T-helper 1 cell treated with Interleukin-12 subunit alpha and Interleukin-12 subunit beta and Interleukin-4 antibody, amounts not matched to agents 30 μg/mL and 1 μg/mL, for 36 hours (primary cell): ENCODE measurements at regions not wholly inside any gene's neighbourhood (a gene's known extent, or its start where the extent isn't known, plus 50 kb on each side); places are given as distances from the start of the nearest gene placed in this dataset.

Experiments
- H3K27ac Mint-ChIP-seq: one replicate; pipeline ENCODE4 v1.8.0; 2021; ENCODE audit warnings: mild to moderate bottlenecking, mixed read lengths
- H3K27me3 Mint-ChIP-seq: one replicate; pipeline ENCODE4 v1.8.0; 2021; ENCODE audit warnings: low read depth, mixed read lengths
- H3K36me3 Mint-ChIP-seq: one replicate; pipeline ENCODE4 v1.8.0; 2021; ENCODE audit warnings: low read depth, mixed read lengths
- H3K4me1 Mint-ChIP-seq: one replicate; pipeline ENCODE4 v1.8.0; 2021; ENCODE audit warnings: low read depth, mixed read lengths
- H3K4me3 Mint-ChIP-seq: one replicate; pipeline ENCODE4 v1.8.0; 2021; ENCODE audit warnings: mild to moderate bottlenecking, moderate library complexity, mixed read lengths
- H3K9me3 Mint-ChIP-seq: one replicate; pipeline ENCODE4 v1.8.0; 2021; ENCODE audit warnings: mixed read lengths

DNA sequence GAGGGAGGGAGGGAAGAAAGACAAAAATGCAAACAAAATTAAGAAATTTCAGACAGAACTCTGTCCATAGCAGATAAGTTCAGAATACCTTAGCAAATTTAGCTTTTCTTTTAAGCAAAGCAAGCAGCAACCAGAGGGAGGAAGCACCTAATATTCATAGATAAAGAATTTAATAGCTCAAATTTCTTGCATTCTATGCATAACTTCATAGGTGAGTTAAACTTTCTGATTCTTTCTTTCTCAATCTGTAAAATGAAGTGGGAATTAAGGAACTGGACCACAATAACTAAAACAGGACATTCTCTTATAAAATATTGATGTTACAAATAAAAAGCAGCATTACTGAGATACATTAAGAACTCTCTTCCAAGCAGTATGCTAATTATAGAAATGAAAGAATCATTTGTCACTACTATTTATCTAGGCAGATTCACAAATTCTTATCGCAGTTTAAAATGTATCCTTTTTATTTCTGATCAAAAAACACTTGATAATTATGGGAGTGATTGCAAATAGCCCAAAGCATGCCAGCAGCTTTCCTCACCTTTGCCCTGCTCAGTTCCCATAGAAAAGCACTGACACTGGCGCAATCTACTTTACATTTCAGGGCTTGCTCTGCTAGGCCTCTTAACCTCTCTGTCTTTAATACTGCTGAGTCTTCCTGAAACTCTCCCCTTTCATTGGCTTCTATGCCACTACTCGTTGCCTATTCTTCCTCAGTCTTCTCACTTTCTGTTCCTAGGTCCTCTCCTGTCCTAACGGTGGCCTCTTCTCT lies 341.8 kb downstream of the PIK3R1 start:
- Mint-ChIP-seq H3K4me3 (no peak overlapping the region), H3K27ac (no peak overlapping the region), H3K9me3 (no peaks in the 10 kb centered on the region), H3K36me3 (no peaks in the 10 kb centered on the region), H3K4me1 (no peaks in the 10 kb centered on the region), H3K27me3 (no peaks in the 10 kb centered on the region)

DNA sequence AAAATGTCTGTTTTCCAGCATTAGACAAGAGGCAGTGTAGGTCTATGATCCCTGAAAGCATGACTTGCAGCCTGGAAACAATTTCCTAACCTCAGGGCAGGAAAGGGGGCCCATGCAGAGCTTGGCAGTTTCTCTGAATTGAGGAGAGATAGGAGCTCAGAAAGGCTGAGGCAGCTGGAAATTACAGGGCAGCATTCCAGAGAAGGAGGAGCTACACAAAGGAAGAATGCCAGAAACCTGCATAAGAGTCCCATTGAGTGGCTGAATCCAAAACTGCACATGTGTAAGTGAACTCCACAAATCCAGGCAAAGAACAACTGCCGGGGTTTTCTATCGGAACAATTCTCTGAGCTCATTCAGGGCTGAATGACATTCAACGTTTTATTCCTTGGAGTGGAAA lies 346.8 kb downstream of the PIK3R1 start:
- peaks cover 12% of the 10 kb centered on the region for H3K9me3 Mint-ChIP-seq
- H3K36me3 Mint-ChIP-seq: no peaks in the 10 kb centered on the region
- H3K27me3 Mint-ChIP-seq: no peaks in the 10 kb centered on the region
- H3K27ac Mint-ChIP-seq: no peak overlapping the region
- H3K4me3 Mint-ChIP-seq: no peak overlapping the region
- H3K4me1 Mint-ChIP-seq: no peaks in the 10 kb centered on the region

DNA sequence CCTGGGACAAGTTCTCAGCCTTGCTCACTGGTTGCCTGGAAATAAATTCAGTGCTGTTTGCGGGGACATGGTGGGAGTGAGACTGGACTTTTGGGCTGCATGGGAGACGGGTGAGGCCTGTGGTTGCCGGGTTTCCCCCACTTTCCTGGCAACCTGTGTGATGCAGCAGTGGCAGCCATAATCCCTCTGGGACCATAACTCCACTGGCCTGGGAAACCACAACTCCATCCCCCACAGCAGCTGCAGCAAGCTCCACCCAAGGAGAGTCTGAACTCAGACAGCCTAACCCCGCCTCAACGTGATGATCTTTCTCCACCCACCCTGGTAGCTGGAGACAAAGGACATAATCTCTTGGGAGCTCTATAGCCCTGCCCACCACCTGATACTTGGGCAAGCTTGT lies 349.9 kb downstream of the PIK3R1 start:
- H3K27ac Mint-ChIP-seq: no peak overlapping the region
- peaks cover 12% of the 10 kb centered on the region for H3K9me3 Mint-ChIP-seq
- H3K36me3 Mint-ChIP-seq: no peaks in the 10 kb centered on the region
- no peak overlapping the region for H3K4me3 Mint-ChIP-seq
- H3K27me3 Mint-ChIP-seq: no peaks in the 10 kb centered on the region
- H3K4me1 Mint-ChIP-seq: no peaks in the 10 kb centered on the region

DNA sequence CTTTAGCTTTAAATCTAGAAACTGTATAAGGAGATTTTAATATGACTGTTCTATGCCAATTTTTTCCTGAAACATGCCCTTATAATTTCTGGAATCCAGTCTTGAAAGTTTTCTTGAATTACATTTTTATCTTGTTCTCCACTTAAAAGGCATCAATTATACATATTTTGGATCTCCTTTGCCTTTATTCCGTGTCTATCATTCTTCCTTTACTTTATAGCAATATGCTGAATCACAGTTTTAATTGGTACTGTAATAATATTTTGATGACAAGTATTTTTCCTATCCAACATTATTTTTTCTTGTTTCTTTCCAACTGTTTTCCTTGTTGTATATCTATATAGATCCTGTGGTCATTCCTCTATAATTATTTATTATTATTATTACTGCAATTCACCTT lies 361.2 kb downstream of the PIK3R1 start:
- H3K36me3 Mint-ChIP-seq: no peaks in the 10 kb centered on the region
- H3K9me3 Mint-ChIP-seq: peaks cover 22% of the 10 kb centered on the region
- no peak overlapping the region for H3K4me3 Mint-ChIP-seq
- H3K4me1 Mint-ChIP-seq: no peaks in the 10 kb centered on the region
- no peak overlapping the region for H3K27ac Mint-ChIP-seq
- peaks cover 3% of the 10 kb centered on the region for H3K27me3 Mint-ChIP-seq

DNA sequence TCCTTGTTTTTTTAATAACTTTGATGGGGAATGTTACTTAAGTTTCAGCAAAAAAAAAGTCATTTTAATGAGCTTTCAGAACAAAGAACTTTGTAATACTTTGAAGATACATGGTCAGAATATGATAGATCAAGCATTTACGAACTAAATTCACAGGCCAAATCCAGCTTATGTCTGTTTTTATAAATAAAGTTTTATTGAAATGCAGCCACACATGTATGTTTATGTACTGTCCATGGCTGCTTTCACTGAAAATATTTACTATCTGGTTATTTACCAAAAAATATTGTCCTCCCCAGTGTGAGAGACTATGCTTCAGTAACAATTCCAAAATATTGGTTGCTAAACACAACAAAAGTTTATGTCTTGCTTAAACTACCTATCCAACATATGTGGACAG lies 366.7 kb downstream of the PIK3R1 start:
- Mint-ChIP-seq H3K27me3 (peaks cover 3% of the 10 kb centered on the region), H3K36me3 (no peaks in the 10 kb centered on the region), H3K9me3 (peaks cover 14% of the 10 kb centered on the region), H3K4me3 (no peak overlapping the region), H3K4me1 (no peaks in the 10 kb centered on the region), H3K27ac (no peak overlapping the region)

DNA sequence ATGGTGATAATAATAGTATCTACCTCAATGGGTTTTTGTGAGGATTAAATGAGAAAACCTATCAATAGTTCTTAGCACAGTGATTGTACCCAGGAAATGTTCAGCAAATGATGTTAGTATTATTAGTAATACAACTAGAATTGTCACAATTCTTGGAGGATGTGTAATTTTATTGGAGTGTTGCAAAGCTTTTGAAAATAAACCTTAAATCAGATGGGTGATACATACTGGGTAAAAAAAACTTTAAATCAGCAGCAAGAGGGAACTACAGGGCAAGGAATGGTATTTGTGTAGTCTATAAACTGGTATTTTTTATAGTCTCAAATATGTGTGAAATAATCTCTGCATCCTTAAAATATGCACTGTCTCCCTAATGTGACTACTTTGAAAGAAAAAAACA lies 371.6 kb downstream of the PIK3R1 start:
- no peak overlapping the region for H3K4me3 Mint-ChIP-seq
- no peaks in the 10 kb centered on the region for H3K9me3 Mint-ChIP-seq
- H3K27me3 Mint-ChIP-seq: no peaks in the 10 kb centered on the region
- H3K4me1 Mint-ChIP-seq: no peaks in the 10 kb centered on the region
- no peaks in the 10 kb centered on the region for H3K36me3 Mint-ChIP-seq
- H3K27ac Mint-ChIP-seq: no peak overlapping the region

DNA sequence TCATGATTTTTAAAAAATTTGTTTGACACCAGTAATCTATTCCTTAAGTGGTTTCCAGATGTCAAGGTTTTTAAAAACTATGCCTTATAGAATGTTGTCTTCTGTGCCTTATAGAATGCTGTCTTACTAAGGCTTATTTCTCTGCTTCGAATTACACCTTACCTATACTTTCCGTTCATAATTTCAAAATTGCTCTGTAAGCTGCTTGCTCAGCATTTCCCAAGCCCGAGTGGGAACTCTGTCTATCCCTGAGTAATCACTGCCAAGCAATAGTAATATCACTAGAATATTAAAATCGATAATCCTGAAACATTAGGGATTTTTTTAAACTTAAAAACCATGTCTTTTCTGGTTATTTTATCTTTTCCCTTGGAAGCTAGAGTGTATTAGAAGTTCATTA lies 376.3 kb downstream of the PIK3R1 start:
- Mint-ChIP-seq H3K27ac (no peak overlapping the region), H3K4me3 (no peak overlapping the region), H3K36me3 (no peaks in the 10 kb centered on the region), H3K9me3 (no peaks in the 10 kb centered on the region), H3K27me3 (no peaks in the 10 kb centered on the region), H3K4me1 (no peaks in the 10 kb centered on the region)

DNA sequence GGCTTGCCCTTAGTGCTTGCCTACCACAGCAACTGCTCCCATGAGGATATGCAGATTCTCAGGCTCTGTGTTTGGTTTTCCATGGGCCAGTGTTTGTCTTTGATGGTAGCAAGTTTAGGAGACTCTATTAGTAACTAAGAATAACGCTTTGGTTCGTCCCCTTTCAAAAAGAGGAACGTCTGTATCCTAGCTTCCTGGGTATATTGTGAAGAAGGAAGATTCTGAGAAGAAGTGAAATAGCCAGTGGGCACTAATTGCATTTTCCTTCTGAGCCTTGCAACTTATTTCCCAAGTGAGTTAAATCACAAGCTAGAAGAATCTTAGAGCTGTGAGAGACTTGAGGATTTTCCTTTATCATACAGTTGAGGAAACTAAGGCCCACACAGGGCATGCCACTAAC lies 376.8 kb downstream of the PIK3R1 start:
- no peaks in the 10 kb centered on the region for H3K27me3 Mint-ChIP-seq
- H3K27ac Mint-ChIP-seq: no peak overlapping the region
- no peaks in the 10 kb centered on the region for H3K4me1 Mint-ChIP-seq
- H3K9me3 Mint-ChIP-seq: no peaks in the 10 kb centered on the region
- H3K36me3 Mint-ChIP-seq: no peaks in the 10 kb centered on the region
- H3K4me3 Mint-ChIP-seq: no peak overlapping the region

DNA sequence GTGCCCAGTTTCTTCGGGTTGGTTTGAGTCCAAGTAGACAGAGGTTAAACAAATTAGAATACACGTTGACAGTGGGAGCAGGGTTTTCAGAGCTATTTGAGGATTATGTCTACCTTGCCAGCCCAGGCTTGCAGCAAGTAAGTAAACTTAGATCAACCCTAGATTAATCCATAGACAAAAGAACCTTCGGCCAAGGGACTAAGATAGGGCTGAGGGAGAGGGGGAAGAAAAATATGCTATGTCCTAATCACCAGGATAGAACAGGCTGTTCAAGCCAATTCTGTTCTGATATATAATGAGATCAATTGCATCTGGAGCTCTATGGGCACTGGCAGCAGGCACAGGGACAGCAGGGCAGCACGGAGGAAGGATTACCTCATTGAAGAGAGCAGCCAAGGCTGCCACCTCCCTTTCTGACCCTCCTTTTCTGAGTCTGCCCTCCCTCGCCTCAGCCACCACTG lies 377.7 kb downstream of the PIK3R1 start:
- Mint-ChIP-seq H3K4me1 (no peaks in the 10 kb centered on the region), H3K27me3 (no peaks in the 10 kb centered on the region), H3K9me3 (no peaks in the 10 kb centered on the region), H3K36me3 (no peaks in the 10 kb centered on the region), H3K4me3 (no peak overlapping the region), H3K27ac (no peak overlapping the region)

DNA sequence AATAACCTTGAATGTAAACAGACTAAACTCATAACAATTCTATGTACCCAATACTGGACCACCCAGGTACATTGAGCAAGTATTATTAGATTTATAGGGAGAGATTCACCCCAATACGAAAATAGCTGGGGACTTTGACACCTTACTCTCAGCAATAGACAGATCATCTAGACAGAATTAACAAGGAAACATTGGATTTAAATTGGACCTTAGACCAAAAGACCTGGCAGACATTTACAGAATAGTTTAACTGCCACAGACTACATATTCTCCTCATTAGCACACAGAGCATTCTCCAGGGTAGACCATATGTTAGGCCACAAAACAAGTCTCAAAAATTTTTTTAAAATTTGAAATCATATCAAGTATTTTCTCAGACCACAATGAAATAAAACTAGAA lies 397.4 kb downstream of the PIK3R1 start:
- Mint-ChIP-seq H3K9me3 (peaks cover 27% of the 10 kb centered on the region), H3K4me3 (no peak overlapping the region), H3K27me3 (no peaks in the 10 kb centered on the region), H3K36me3 (no peaks in the 10 kb centered on the region), H3K4me1 (no peaks in the 10 kb centered on the region), H3K27ac (no peak overlapping the region)

DNA sequence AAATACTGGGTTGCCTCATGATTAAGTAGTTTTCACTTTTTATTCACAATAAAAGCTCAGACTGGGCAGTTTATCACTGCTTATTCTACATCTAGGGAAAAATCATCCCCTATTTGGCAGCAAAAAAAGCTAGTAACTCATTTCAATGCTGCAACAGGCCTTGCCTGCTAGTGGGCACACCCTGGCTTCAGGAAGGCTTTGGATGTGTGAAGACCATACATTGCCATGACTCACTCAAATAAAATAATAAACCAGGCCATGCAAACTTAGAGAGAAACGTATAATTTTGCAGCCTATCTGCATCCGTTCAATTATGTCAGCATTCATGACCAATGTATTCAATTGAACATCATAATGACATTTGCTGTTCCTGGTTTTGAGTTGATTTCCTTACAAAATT lies 402.9 kb downstream of the PIK3R1 start:
- Mint-ChIP-seq H3K4me3 (no peak overlapping the region), H3K27me3 (no peaks in the 10 kb centered on the region), H3K9me3 (peaks cover 7% of the 10 kb centered on the region), H3K27ac (no peak overlapping the region), H3K36me3 (no peaks in the 10 kb centered on the region), H3K4me1 (no peaks in the 10 kb centered on the region)

DNA sequence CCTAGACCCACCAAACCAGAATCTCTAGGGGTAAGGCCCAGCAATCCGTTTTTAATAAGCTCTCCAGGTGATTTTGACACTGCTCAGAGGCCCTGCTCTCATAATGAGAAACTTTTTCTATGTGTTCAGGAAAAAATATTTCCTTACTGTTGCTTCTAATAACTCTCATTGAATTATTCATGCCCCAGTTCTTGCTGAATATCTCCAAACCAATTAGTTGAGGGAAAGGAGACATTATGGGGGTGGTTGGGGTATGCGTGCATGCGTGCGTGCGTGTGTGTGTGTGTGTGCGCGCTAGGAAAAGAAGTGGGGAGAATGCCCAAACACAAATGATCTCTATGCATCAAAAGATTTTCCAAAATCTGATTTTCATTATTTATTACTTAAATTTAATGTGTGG lies 411.4 kb downstream of the PIK3R1 start:
- no peaks in the 10 kb centered on the region for H3K27me3 Mint-ChIP-seq
- H3K4me1 Mint-ChIP-seq: no peaks in the 10 kb centered on the region
- H3K27ac Mint-ChIP-seq: no peak overlapping the region
- H3K9me3 Mint-ChIP-seq: no peaks in the 10 kb centered on the region
- H3K4me3 Mint-ChIP-seq: no peak overlapping the region
- no peaks in the 10 kb centered on the region for H3K36me3 Mint-ChIP-seq

DNA sequence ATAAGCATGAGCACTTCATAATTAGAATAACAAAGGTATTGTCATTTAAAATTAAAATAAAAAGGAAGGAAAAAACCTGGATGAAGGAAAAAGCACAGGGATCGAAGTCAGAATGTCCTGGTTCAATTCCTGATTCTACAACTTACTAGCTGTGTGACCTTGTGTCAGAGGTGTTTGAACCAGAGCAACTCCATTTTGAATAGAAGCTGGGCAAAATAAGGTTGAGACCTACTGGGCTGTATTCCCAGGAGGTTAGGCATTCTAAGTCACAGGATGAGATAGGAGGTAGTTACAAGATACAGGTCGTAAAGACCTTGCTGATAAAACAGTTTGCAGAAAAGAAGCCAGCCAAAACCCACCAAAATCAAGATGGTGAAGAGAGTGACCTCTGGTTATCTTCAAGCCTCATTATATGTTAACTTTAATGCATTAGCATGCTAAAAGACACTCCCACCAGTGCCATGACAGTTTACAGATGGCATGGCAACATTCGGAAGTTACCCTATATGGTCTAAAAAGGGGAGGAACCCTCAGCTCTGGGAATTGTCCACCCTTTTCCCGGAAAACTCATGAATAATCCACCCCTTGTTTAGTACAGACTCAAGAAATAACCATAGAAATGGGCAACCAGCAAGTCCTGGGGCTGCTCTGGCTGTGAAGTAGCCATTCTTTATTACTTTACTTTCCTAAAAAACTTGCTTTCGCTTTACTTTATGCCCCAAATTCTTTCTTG lies 412.7 kb downstream of the PIK3R1 start:
- H3K27ac Mint-ChIP-seq: no peak overlapping the region
- no peaks in the 10 kb centered on the region for H3K4me1 Mint-ChIP-seq
- H3K9me3 Mint-ChIP-seq: no peaks in the 10 kb centered on the region
- no peaks in the 10 kb centered on the region for H3K36me3 Mint-ChIP-seq
- no peaks in the 10 kb centered on the region for H3K27me3 Mint-ChIP-seq
- H3K4me3 Mint-ChIP-seq: no peak overlapping the region

DNA sequence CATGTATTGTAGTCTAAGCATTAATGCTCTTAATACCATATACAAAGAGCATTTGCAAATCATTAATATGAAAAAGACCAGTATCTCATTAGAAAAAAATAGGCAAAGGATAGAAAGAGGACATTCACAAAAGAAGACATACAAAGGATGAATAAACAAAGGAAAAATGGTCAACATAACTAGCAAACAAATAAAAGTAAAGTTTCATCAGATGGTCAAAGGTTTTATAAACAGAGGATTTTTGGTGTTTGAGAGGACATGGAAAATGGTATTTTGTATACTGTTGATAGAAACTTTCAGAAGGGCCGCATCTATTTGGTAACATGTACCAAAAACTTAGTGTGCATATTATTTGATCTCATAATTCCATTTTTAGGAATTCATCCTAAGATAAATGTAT lies 414.8 kb downstream of the PIK3R1 start:
- H3K36me3 Mint-ChIP-seq: no peaks in the 10 kb centered on the region
- no peaks in the 10 kb centered on the region for H3K27me3 Mint-ChIP-seq
- no peak overlapping the region for H3K4me3 Mint-ChIP-seq
- no peaks in the 10 kb centered on the region for H3K4me1 Mint-ChIP-seq
- no peak overlapping the region for H3K27ac Mint-ChIP-seq
- no peaks in the 10 kb centered on the region for H3K9me3 Mint-ChIP-seq

DNA sequence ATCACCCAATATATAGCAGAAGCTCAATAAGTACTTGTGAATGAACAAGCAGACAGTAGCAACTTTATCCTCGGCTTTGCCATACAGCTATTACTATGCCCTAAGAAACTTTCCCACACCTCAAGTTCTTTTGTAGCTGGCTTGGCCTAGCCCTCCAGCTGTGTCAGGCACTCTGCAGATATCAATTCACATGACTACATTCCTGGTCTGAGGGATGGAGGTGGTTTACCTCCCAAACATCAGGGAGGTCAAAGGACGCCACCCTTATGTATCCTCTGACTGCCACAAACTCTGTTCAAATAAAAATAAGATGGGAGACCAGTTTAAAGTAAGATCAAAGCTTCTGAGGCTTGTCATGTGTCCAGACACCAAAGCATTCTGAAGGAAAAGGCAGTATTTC lies 416.3 kb downstream of the PIK3R1 start:
- no peaks in the 10 kb centered on the region for H3K36me3 Mint-ChIP-seq
- H3K9me3 Mint-ChIP-seq: no peaks in the 10 kb centered on the region

More for the DNA sequence above, 416.3 kb downstream of the PIK3R1 start:
- Mint-ChIP-seq H3K27me3 (no peaks in the 10 kb centered on the region), H3K4me1 (no peaks in the 10 kb centered on the region), H3K27ac (no peak overlapping the region), H3K4me3 (no peak overlapping the region)
